ENCODE measurements at regions not wholly inside any gene's neighbourhood (a gene's known extent, or its start where the extent isn't known, plus 50 kb on each side); places are given as distances from the start of the nearest gene placed in this dataset.
"Not testable (repeated sequence)": the region's sequence is repeated elsewhere in the genome, so short reads cannot be mapped to it uniquely, and the experiment has no call there.

DNA sequence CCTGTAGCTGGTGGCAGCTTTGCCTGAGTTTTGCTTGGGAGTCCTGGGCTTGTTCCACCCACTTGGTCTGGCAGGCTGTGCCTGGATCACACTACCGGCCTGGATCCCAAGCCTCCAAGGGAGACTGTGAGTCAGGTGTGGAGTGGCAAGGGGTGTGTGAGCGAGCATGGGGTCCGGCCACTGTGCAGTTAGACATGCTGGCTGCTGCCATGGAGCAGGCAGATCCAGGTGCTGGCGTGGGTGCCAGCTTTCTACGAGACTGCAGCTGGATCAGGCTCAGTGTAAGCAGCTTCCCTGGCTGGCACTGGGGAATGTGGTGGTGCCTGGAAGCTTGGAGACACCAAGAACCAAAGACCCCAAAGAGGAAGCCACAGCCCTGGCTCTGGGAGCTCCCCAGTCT lies 102.0 kb upstream of the BNIP2 start:
- H3K27me3 ChIP-seq: no peaks in the 10 kb centered on the region
- WGBS, 2 donors: 59 to 88% methylated on average over 3 to 5 of the region's 5 CpGs
- H3K27ac ChIP-seq: no peak overlapping the region
- H3K36me3 ChIP-seq: no peaks in the 10 kb centered on the region
- no peak overlapping the region for H3K4me3 ChIP-seq
- peak in 1 of 2 donors; percentile 46 for ATAC-seq (ENCODE audit: low FRiP score in 2 of 2)
- TF ChIP-seq, protein P1, sequence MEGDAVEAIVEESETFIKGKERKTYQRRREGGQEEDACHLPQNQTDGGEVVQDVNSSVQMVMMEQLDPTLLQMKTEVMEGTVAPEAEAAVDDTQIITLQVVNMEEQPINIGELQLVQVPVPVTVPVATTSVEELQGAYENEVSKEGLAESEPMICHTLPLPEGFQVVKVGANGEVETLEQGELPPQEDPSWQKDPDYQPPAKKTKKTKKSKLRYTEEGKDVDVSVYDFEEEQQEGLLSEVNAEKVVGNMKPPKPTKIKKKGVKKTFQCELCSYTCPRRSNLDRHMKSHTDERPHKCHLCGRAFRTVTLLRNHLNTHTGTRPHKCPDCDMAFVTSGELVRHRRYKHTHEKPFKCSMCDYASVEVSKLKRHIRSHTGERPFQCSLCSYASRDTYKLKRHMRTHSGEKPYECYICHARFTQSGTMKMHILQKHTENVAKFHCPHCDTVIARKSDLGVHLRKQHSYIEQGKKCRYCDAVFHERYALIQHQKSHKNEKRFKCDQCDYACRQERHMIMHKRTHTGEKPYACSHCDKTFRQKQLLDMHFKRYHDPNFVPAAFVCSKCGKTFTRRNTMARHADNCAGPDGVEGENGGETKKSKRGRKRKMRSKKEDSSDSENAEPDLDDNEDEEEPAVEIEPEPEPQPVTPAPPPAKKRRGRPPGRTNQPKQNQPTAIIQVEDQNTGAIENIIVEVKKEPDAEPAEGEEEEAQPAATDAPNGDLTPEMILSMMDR (IDR thresholded peaks at IDR 0.05): no peak
- TF ChIP-seq EP300 (IDR thresholded peaks at IDR 0.05) (no peak), POLR2AphosphoS5 (IDR thresholded peaks at IDR 0.05) (no peak), POLR2A (IDR thresholded peaks at IDR 0.05) (no peak)
- no peaks in the 10 kb centered on the region for H3K9me3 ChIP-seq
- H3K4me1 ChIP-seq: no peaks in the 10 kb centered on the region
- peak in 1 of 2 donors; percentile 32 for DNase-seq

DNA sequence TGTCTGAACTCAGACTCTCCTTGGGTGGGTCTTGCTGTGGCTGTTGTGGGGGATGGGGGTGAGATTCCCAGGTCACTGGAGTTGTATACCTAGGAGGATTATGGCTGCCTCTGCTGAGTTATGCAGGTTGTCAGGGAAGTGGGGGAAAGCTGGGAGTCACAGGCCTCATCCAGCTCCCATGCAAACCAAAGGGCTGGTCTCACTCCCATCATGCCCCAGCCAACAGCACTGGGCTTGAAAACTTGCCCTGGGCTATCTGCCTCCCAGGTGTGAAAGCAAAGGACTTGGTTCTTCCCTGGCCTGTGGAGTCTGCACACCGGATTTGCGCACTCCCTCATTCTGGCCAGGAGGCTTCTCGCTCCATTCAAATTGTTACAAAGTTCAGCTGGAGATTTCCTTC lies 97.3 kb upstream of the BNIP2 start:
- not testable (repeated sequence) for H3K4me1 ChIP-seq; H3K36me3 ChIP-seq; DNase-seq; ATAC-seq (ENCODE audit: low FRiP score in 2 of 2); H3K4me3 ChIP-seq; H3K27me3 ChIP-seq; H3K9me3 ChIP-seq; H3K27ac ChIP-seq
- WGBS, 2 donors: 94 to 98% methylated on average over 3 of the region's 3 CpGs

DNA sequence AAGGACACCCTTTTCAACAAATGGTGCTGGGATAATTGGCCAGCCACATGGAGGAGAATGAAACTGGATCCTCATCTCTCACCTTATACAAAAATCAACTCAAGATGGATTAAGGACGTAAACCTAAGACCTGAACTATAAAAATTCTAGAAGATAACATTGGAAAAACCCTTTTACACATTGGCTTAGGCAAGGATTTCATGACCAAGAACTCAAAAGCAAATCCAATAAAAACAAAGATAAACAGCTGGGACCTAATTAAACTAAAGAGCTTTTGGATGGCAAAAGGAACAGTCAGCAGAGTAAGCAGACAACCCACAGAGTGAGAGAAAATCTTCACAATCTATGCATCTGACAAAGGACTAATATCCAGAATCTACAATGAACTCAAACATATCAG lies 96.9 kb upstream of the BNIP2 start:
- ATAC-seq (ENCODE audit: low FRiP score in 2 of 2); H3K27ac ChIP-seq; H3K27me3 ChIP-seq; H3K4me3 ChIP-seq; DNase-seq; H3K4me1 ChIP-seq; H3K36me3 ChIP-seq; H3K9me3 ChIP-seq: not testable (repeated sequence)
- 88 to 91% methylated on average over 1 of the region's 1 CpG for WGBS, 2 donors

DNA sequence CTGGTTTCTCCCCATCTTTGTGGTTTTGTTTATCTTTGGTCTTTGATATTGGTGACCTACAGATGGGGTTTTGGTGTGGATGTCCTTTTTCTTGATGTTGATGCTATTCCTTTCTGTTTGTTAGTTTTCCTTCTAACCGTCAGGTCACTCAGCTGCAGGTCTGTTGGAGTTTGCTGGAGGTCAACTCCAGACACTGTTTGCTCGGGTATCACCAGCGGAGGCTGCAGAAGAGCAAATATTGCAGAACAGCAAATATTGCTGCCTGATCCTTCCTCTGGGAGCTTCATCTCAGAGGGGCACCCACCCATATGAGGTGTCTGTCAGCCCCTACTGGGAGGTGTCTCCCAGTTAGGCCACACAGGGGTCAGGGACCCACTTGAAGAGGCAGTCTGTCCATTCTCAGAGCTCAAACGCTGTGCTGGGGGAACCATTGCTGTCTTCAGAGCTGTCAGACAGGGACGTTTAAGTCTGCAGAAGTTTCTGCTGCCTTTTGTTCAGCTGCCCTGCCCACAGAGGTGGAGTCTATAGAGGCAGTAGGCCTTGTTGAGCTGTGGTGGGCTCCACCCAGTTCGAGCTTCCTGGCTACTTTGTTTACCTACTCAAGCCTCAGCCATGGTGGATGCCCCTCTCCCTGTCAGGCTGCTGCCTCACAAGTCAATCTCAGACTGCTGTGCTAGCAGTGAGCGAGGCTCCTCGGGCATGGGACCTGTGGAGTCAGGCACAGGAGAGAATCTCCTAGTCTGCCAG lies 94.8 kb upstream of the BNIP2 start:
- not testable (repeated sequence) for H3K9me3 ChIP-seq; ATAC-seq (ENCODE audit: low FRiP score in 2 of 2); H3K4me3 ChIP-seq; H3K27ac ChIP-seq; DNase-seq; H3K4me1 ChIP-seq; H3K27me3 ChIP-seq; H3K36me3 ChIP-seq
- 73 to 80% methylated on average over 4 to 8 of the region's 8 CpGs for WGBS, 2 donors

DNA sequence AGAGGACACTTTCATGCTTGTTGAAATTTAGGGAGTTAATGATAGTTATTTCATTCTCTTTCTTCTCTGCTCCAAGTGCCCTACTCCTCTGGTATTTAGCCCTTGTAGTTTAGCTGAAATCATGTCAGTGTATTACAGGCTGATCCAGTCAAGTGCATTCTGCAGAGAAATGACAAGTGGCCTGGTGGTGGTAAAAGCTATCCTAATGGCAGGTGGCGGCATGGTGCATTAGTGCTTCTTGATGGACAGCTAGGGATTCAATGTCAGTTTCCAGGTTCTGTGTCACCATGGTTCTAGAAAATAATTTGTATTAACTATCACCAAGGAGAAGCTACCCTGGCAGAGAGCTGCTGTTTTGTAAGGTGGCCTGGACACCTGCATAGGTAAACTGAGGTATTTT lies 90.0 kb upstream of the BNIP2 start:
- TF ChIP-seq POLR2AphosphoS5 (IDR thresholded peaks at IDR 0.05): no peak
- Histone ChIP-seq H3K4me3 (no peak overlapping the region), H3K36me3 (no peaks in the 10 kb centered on the region), H3K27me3 (no peaks in the 10 kb centered on the region), H3K4me1 (no peaks in the 10 kb centered on the region), H3K9me3 (no peaks in the 10 kb centered on the region), H3K27ac (no peak overlapping the region)
- ATAC-seq (ENCODE audit: low FRiP score in 2 of 2): no peak
- DNase-seq: no peak
- WGBS, 2 donors: 93 to 100% methylated on average over 1 of the region's 1 CpG

DNA sequence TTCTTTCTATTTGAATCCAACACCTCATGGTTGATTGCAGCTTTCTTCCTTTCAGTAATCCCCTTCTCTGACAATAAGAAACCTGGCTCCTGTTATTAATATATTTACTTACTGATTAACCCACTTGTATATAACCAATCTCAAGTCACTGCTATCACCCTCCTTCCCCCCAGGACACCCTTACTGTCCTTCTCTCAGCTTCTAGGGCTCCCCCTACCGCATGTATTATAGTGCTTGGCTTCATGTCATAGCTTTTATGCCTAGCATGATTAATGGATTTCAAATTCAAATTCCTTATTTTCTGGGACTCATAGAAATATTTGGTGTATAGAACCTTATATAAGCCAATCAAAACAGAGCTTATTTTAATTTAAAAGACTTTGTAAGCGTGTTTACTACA lies 75.7 kb upstream of the BNIP2 start:
- TF ChIP-seq, protein P1 (IDR thresholded peaks at IDR 0.05): no peak
- TF ChIP-seq EP300 (IDR thresholded peaks at IDR 0.05) (no peak), POLR2A (IDR thresholded peaks at IDR 0.05) (no peak), POLR2AphosphoS5 (IDR thresholded peaks at IDR 0.05) (no peak)
- Histone ChIP-seq H3K4me1 (no peaks in the 10 kb centered on the region), H3K4me3 (no peak overlapping the region), H3K36me3 (no peaks in the 10 kb centered on the region), H3K27ac (no peak overlapping the region), H3K9me3 (no peaks in the 10 kb centered on the region), H3K27me3 (no peaks in the 10 kb centered on the region)
- 55 to 66% methylated on average over 2 of the region's 2 CpGs for WGBS, 2 donors
- ATAC-seq (ENCODE audit: low FRiP score in 2 of 2) (no peak), DNase-seq (no peak)

DNA sequence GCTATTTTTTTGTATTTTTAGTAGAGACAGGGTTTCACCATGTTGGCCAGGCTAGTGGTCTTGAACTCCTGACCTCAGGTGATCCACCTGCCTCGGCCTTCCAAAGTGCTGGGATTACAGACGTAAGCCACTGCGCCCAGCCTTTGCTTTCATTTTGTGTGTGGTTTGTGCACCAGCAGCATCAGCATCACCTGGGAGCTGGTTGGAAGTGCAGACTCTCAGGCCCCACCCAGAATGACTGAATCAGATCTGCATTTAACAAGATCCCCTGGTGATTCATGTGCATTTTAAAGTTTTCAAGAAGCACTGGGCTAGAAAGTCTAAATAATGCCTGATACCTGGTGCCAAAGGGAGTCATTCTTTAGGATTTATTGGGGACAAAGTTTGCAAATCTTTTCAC lies 73.4 kb upstream of the BNIP2 start:
- H3K9me3 ChIP-seq: no peaks in the 10 kb centered on the region
- no peak overlapping the region for H3K4me3 ChIP-seq
- H3K4me1 ChIP-seq: no peaks in the 10 kb centered on the region
- no peaks in the 10 kb centered on the region for H3K27me3 ChIP-seq
- ATAC-seq (ENCODE audit: low FRiP score in 2 of 2) (no peak), DNase-seq (no peak)
- H3K36me3 ChIP-seq: no peaks in the 10 kb centered on the region
- no peak overlapping the region for H3K27ac ChIP-seq
- WGBS, 2 donors: 69 to 78% methylated on average over 3 of the region's 3 CpGs
- TF ChIP-seq, protein P1 (IDR thresholded peaks at IDR 0.05): no peak
- no peak for TF ChIP-seq POLR2A (IDR thresholded peaks at IDR 0.05)

DNA sequence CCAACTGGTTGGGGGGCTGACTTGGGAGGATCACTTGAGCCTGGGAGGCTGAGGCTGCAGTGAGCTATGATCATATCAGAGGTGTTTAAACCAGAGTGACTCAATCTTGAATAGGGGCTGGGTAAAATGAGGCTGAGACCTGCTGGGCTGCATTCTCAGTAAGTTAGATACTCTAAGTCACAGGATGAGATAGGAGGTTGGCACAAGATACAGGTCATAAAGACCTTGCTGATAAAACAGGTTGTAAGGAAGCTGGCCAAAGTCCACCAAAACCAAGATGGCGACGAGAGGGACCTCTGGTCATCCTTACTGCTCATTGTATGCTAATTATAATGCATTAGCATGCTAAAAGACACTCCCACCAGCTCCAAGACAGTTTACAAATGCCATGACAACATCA lies 71.1 kb upstream of the BNIP2 start:
- H3K4me1 ChIP-seq; H3K27me3 ChIP-seq; H3K27ac ChIP-seq; H3K4me3 ChIP-seq; H3K36me3 ChIP-seq; ATAC-seq (ENCODE audit: low FRiP score in 2 of 2); H3K9me3 ChIP-seq; DNase-seq: not testable (repeated sequence)
- WGBS, 2 donors: 76 to 95% methylated on average over 2 of the region's 2 CpGs
